Fibroblast of mammary gland (primary cell): ENCODE measurements at regions not wholly inside any gene's neighbourhood (a gene's known extent, or its start where the extent isn't known, plus 50 kb on each side); places are given as distances from the start of the nearest gene placed in this dataset.
A peak's percentile ranks its signal among the peaks of the same experiment; 100 is the strongest.

Source experiments
- DNase-seq: peaks from one replicate; pipeline ENCODE4 v3.0.0-alpha.2; 2010; ENCODE audit warnings: low read depth
- H3K4me3 ChIP-seq: 2 replicates; pipeline ENCODE4 v1.5.1; 2011; ENCODE audit warnings: low read depth, mild to moderate bottlenecking, low read length, moderate library complexity; ENCODE audit not compliant: control insufficient read depth
- CTCF ChIP-seq: conservative IDR thresholded peaks from 2 replicates; pipeline ENCODE4 v1.5.1; 2011; ENCODE audit warnings: low read depth, low read length, inconsistent platforms; ENCODE audit not compliant: control insufficient read depth, insufficient read depth

- DNase-seq = peak; percentile 30
- no peak for TF ChIP-seq CTCF
Measured at GRCh38 chr9:115781070-115781736, 372.4 kb upstream of the PAPPA start.

GRCh38 chr9:115786321-115786720 is 367.3 kb upstream of the PAPPA start:
- peak; percentile 83 for DNase-seq

More at GRCh38 chr9:115781070-115781736, 372.4 kb upstream of the PAPPA start:
- H3K4me3 ChIP-seq = no peak overlapping the region

GRCh38 chr9:115790520-115790919 is 363.1 kb upstream of the PAPPA start:
- no peak overlapping the region for H3K4me3 ChIP-seq
- no peak for DNase-seq
- no peak for TF ChIP-seq CTCF

More at GRCh38 chr9:115786321-115786720, 367.3 kb upstream of the PAPPA start:
- no peak overlapping the region for H3K4me3 ChIP-seq
- no peak for TF ChIP-seq CTCF

- peak; percentile 22 for DNase-seq
- no peak for TF ChIP-seq CTCF
- no peak overlapping the region for H3K4me3 ChIP-seq
Measured at GRCh38 chr9:115794921-115795475, 358.6 kb upstream of the PAPPA start.

GRCh38 chr9:115799734-115800133 is 353.9 kb upstream of the PAPPA start:
- H3K4me3 ChIP-seq = no peak overlapping the region
- TF ChIP-seq CTCF = no peak
- no peak for DNase-seq

GRCh38 chr9:115804206-115804605 is 349.4 kb upstream of the PAPPA start:
- no peak for TF ChIP-seq CTCF
- DNase-seq = no peak
- no peak overlapping the region for H3K4me3 ChIP-seq
